Cardiac muscle cell (in vitro differentiated cells and primary cell): ENCODE measurements at regions not wholly inside any gene's neighbourhood (a gene's known extent, or its start where the extent isn't known, plus 50 kb on each side); places are given as distances from the start of the nearest gene placed in this dataset.

Experiments used
- DNase-seq, 2 donors: peaks; one replicate each; pipeline versions ENCODE4 v3.0.0 to v3.0.0-alpha.2; 2010 to 2017; ENCODE audit warnings: low read depth in 1 of 2, low spot score in 1 of 2
- H3K27ac ChIP-seq: fragments of 200-600 bp; sonication (generic); 2 replicates; pipeline ENCODE4 v1.5.1; 2016
- H3K27me3 ChIP-seq: fragments of 200-600 bp; sonication (generic); 2 replicates; pipeline ENCODE4 v1.6.0; 2016; ENCODE audit warnings: control low read depth
- H3K36me3 ChIP-seq: fragments of 200-600 bp; sonication (generic); 2 replicates; pipeline ENCODE4 v1.5.1; 2016; ENCODE audit warnings: control low read depth
- H3K4me1 ChIP-seq: fragments of 200-600 bp; sonication (generic); 2 replicates; pipeline ENCODE4 v1.8.1; 2017; ENCODE audit warnings: low read depth, mild to moderate bottlenecking, mixed run types
- H3K4me3 ChIP-seq: fragments of 200-600 bp; sonication (generic); 2 replicates; pipeline ENCODE4 v1.5.1; 2016; ENCODE audit warnings: mild to moderate bottlenecking
- H3K9me3 ChIP-seq: fragments of 200-600 bp; sonication (generic); 2 replicates; pipeline ENCODE4 v1.5.1; 2017; ENCODE audit warnings: low read depth, mild to moderate bottlenecking, control low read depth
- TF ChIP-seq, protein P1 (sequence below): IDR thresholded peaks from 2 replicates; pipeline ENCODE4 v1.5.1; 2012; ENCODE audit warnings: low read depth, mild to moderate bottlenecking, low read length

DNA sequence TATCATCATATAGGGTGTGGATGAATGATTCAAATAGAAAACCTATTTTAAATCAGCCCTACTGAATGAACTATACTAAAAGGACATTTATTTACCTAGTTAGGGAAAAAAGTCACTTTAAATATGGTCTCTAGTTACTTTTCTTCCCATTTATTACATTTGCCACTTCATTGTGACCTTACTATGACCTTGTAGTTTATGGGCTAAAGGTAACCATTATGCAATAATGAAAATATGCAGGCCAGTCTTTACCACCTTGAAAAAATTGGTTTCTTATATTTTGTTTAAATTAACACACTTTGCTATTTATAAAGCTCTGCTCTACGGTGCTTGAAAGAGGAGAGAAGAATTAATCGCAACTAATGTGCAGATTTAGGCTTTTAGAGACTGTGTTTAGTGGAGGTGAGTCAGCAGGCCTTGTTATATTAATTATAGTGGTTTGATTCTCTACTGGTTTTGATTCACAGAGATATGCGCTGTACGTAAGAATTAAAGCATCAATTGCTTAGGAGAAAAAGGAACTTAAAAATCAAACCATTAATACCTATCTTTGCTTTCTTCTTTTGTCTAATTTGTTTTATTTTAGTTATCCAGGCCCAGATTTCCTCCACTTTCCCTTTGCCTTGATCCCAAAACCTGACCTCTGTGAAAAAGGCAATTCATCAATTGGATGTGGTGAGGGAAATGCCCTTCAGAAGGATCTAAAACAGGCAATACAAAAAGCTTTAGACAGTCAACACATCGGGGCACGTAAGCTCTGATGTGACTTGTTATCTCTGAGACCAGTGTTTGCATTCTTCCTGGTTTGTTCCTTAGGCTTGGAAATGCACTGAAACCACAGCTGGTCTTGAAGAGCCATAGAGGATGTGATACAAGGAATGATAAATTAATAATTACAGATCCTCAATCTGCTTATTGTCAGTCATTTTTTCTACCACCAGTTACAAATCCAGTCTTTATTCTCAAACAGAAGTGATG is 141.2 kb upstream of the HDAC9 start:
- H3K9me3 ChIP-seq: no peaks in the 10 kb centered on the region
- H3K4me3 ChIP-seq: no peak overlapping the region
- peak; percentile 26 to 56 for DNase-seq
- no peaks in the 10 kb centered on the region for H3K27me3 ChIP-seq
- H3K4me1 ChIP-seq: peaks cover 18% of the 10 kb centered on the region
- H3K27ac ChIP-seq: peak overlapping the region; percentile 9
- TF ChIP-seq, protein P1, sequence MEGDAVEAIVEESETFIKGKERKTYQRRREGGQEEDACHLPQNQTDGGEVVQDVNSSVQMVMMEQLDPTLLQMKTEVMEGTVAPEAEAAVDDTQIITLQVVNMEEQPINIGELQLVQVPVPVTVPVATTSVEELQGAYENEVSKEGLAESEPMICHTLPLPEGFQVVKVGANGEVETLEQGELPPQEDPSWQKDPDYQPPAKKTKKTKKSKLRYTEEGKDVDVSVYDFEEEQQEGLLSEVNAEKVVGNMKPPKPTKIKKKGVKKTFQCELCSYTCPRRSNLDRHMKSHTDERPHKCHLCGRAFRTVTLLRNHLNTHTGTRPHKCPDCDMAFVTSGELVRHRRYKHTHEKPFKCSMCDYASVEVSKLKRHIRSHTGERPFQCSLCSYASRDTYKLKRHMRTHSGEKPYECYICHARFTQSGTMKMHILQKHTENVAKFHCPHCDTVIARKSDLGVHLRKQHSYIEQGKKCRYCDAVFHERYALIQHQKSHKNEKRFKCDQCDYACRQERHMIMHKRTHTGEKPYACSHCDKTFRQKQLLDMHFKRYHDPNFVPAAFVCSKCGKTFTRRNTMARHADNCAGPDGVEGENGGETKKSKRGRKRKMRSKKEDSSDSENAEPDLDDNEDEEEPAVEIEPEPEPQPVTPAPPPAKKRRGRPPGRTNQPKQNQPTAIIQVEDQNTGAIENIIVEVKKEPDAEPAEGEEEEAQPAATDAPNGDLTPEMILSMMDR: no peak
- no peaks in the 10 kb centered on the region for H3K36me3 ChIP-seq

DNA sequence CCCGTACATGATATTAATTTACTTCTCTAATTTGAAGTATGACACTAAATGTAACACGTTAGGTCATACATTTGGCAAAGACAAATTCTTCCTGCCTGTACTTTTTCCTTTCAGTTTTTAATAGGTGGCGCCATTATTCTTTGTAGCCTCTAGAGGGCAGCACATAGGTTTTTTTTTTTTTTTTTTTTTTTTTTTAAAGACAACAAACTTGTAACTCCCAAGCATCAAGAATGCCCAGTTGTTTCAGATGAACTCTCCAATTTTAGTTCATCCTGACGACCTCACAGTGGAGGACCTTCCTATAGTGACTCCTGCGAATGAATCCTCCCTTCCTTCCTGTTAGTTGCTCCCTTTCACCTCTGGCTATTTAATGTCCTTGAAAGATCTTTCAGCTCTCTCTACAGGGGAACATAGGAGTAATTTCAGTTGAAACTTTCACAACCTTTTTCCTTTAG is 139.3 kb upstream of the HDAC9 start:
- Histone ChIP-seq H3K36me3 (no peaks in the 10 kb centered on the region), H3K4me3 (no peak overlapping the region), H3K4me1 (peaks cover 18% of the 10 kb centered on the region), H3K27ac (no peak overlapping the region), H3K9me3 (no peaks in the 10 kb centered on the region), H3K27me3 (no peaks in the 10 kb centered on the region)
- TF ChIP-seq, protein P1: peak; percentile 68
- DNase-seq: peak; percentile 28 to 57

DNA sequence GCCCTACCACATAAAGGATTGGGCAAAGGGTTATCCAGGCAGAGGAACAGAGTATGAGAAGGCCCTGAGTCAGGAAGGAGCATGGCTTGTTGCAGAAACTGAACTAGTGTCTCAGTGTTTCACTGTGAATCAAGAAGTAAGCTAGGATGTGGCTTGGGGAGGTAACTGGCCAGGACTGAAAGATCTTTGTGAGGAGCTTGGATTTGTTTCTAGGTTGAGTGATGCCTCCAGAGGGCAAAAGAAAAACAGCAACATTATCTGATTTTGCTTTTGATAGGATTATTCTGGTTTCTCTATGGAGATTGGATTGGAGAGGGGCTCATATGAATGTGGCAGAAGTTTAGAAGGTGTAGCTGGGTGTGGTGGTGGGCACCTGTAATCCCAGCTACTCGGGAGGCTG is 137.9 kb upstream of the HDAC9 start:
- peaks cover 18% of the 10 kb centered on the region for H3K4me1 ChIP-seq
- H3K4me3 ChIP-seq: no peak overlapping the region
- TF ChIP-seq, protein P1: no peak
- peak in 1 of 2 donors; percentile 6 for DNase-seq
- H3K27ac ChIP-seq: no peak overlapping the region
- H3K36me3 ChIP-seq: no peaks in the 10 kb centered on the region
- no peaks in the 10 kb centered on the region for H3K27me3 ChIP-seq
- no peaks in the 10 kb centered on the region for H3K9me3 ChIP-seq

DNA sequence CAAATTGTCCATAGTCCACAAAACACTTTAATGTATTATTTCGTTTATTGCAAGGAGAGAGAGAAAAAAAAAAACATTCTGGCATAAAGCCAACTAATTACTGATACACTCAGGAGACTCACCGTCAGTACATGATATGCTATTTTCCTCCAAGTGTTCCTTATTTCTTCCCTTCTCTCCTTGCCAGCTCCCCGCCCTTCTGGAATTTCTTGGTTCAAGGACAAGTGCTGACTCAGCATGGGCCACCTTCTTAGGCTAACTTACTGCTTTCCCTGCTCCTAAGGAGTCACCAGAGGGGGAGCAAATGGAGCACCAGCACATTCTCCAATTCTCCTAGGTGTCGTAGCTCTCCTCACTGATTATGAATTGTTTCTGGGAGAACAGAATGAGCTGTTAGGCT is 133.8 kb upstream of the HDAC9 start:
- Histone ChIP-seq H3K36me3 (no peaks in the 10 kb centered on the region), H3K9me3 (no peaks in the 10 kb centered on the region), H3K4me1 (no peaks in the 10 kb centered on the region), H3K27me3 (no peaks in the 10 kb centered on the region), H3K27ac (no peak overlapping the region), H3K4me3 (no peak overlapping the region)
- TF ChIP-seq, protein P1: no peak
- peak; percentile 13 to 56 for DNase-seq

DNA sequence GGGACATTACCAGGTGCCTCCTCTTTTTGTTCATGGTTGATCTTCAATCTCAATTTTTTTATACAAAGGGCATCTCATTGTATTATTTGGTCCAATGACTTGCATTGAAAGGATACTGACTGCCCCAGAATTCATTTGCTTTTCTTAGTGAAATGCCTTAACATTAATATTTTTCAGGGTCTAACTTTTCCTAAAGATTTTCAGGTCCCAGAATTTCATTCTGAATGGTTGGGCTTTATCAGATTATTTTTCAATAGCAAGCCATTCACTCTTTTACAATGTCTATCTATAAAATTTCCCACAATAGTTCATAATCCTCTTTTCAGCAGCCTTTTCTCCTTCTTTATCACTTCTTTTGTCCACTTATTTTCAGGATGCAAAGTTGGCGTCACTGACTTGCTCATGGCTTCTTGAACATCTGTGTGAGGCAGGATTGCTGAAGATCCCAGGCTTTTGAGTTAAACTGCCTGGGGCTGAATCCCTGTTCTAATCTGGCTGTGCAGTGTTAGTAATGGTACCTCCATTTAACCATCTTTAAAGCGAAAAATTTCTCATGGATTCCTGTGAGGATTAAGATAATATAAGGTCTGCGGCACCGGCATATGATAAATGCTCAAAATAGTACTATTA is 131.7 kb upstream of the HDAC9 start:
- TF ChIP-seq, protein P1: no peak
- Histone ChIP-seq H3K4me1 (no peaks in the 10 kb centered on the region), H3K36me3 (no peaks in the 10 kb centered on the region), H3K27ac (no peak overlapping the region), H3K4me3 (no peak overlapping the region), H3K9me3 (no peaks in the 10 kb centered on the region), H3K27me3 (no peaks in the 10 kb centered on the region)
- no peak for DNase-seq
